LNCaP clone FGC (cell line): ENCODE measurements at regions not wholly inside any gene's neighbourhood (a gene's known extent, or its start where the extent isn't known, plus 50 kb on each side); places are given as distances from the start of the nearest gene placed in this dataset.

ENCODE experiments used
- DNase-seq: peaks from one replicate; pipeline ENCODE4 v3.0.0-alpha.2; 2011; ENCODE audit warnings: low read depth
- H3K4me3 ChIP-seq: 2 replicates; pipeline ENCODE4 v1.5.1; 2011; ENCODE audit warnings: mild to moderate bottlenecking, low read depth, low read length, control low read depth
- CTCF ChIP-seq: IDR thresholded peaks from 2 replicates; pipeline ENCODE4 v1.5.1; 2012; ENCODE audit warnings: mild to moderate bottlenecking; ENCODE audit not compliant: control insufficient read depth, insufficient read depth; ENCODE audit errors: extremely low read depth

DNA sequence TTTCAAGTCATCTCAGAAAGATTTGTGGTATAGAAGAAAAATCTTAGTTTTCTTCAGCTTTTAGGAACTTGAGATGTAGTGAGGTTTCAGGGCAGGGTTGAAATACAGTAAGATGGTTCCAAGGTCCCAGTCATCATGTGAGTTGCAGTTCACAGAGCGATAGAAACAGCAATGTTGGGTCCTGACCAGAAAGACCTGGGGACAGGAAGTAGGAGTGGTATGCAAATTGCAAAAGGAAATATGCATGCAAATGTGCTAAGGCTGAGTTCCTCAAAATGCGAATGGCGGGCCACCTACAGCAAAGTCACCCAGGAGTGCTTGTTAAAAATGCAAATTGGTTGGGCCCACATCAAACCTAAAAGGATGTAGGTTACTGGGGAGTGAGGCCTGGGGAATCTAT lies 1032.7 kb upstream of the TENM4 start:
- no peak for DNase-seq
- no peak overlapping the region for H3K4me3 ChIP-seq
- TF ChIP-seq CTCF = no peak

GRCh38 chr11:80469871-80470270 lies 1029.0 kb upstream of the TENM4 start:
- H3K4me3 ChIP-seq = no peak overlapping the region
- DNase-seq = no peak
- TF ChIP-seq CTCF = no peak

DNA sequence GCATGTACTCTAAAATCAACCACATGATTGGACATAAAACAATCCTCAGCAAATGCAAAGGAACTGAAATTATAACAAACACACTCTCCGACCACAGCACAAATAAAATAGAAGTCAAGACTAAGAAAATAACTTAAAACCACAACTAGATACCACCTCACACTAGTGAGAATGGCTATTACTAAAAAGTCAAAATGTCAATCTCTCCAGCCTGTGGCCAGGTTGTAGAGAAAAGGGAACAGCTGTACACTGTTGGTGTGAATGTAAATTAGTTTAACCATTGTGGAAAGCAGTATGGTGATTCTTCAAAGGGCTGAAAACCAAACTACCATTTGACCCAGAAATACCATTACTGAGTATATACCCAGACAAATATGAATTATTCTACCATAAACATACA lies 1025.7 kb upstream of the TENM4 start:
- no peak for DNase-seq
- no peak overlapping the region for H3K4me3 ChIP-seq
- no peak for TF ChIP-seq CTCF

DNA sequence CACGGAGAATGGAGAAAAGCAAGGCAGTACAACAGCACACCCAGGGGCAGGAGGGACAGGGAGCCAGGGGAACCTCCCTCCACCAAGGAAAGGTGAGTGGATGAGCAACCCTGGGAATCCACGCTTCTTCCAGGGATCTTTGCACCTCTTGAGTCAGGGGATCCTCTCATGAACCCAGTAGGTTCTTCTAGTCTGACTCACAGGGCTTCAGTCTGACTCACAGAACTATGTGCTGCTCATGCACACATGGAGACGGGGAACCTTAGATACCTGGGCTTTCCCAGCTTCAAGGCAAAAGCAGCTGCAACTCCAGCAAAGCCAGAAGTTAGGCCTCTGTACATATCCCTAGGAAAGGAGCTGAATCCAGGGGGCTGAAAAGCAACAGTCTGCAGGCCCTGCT lies 1021.4 kb upstream of the TENM4 start:
- no peak for TF ChIP-seq CTCF
- DNase-seq = no peak
- no peak overlapping the region for H3K4me3 ChIP-seq

GRCh38 chr11:80458376-80458775 lies 1017.5 kb upstream of the TENM4 start:
- TF ChIP-seq CTCF = no peak
- H3K4me3 ChIP-seq = no peak overlapping the region
- DNase-seq = no peak

DNA sequence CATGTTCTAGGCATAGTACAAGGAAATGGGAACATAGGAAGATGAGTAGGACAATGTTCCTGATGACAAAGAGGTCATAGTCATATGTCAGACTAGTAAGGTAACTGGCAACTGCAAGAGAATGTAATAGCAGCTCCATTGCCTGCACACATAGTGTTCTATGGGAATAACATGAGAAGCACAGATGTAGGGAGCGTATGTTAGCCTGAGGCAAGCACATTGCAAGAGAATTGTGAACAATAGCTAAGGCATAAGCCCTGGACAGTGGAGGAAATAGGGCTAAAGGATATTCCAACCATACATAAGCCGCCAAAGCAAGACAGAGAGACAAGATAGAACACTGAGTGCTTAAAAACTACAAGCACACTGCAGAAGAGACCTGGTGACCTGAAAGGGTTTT lies 1017.0 kb upstream of the TENM4 start:
- DNase-seq = no peak
- no peak for TF ChIP-seq CTCF

DNA sequence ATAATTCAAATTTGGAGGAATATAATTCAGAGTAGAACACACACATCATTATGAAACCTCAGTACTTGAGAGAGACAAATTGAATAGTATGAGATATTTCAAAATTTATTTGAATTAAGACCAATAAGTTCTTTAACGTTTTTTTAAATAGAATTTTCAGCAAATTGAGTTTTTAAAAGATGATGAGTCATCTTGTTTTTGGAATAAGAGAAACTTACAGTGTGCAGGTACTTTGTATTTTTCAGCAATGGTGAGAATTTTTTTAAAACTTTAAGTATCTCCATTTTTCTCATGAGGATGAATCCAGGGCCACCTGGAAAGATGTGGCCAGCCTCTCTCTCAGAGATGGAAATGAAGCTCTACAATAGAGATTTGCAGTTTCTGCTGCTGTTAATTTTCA lies 1015.0 kb upstream of the TENM4 start:
- TF ChIP-seq CTCF = no peak
- H3K4me3 ChIP-seq = no peak overlapping the region
- DNase-seq = no peak

More for the DNA sequence above, 1017.0 kb upstream of the TENM4 start:
- no peak overlapping the region for H3K4me3 ChIP-seq
